ENCODE measurements at regions not wholly inside any gene's neighbourhood (a gene's known extent, or its start where the extent isn't known, plus 50 kb on each side); places are given as distances from the start of the nearest gene placed in this dataset.

DNA sequence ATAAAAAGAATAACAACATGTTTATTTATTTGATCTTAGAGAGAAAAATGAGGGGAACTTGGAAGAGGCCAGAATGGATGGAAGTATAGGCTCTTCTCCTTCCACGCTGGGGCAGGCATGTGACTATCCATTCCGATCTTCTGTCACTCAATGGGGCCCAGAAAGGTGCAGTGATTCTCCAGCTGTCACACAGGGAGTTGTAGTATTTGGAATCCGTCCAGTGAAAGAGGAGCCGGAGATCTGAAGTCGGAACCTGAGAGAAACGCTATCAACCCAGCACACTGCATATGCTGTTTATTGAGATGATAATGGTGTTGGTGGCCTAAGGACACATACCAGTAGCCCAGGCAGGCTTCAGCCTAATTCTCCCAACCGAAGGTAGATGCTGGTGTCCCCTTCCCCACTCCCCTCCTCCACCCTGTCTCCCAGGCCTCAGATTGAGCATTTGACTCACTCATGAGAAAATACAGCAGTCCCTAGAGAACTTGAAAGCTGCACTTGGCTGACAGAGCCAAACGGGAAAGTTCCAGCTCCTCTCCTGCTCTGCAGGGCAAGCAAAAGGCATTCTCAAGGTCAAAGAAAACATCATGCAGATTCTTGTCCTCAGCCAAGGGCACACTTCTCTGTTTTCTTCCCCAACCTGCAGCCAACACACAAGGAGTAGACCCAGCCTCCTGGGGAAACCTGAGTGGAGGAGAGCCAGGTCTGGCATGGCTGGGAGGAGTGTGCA lies 100.4 kb downstream of the IRF2BPL start:
- DNase-seq (ENCODE audit: low read depth in 4 of 4, low spot score in 1 of 4) = no peak

DNA sequence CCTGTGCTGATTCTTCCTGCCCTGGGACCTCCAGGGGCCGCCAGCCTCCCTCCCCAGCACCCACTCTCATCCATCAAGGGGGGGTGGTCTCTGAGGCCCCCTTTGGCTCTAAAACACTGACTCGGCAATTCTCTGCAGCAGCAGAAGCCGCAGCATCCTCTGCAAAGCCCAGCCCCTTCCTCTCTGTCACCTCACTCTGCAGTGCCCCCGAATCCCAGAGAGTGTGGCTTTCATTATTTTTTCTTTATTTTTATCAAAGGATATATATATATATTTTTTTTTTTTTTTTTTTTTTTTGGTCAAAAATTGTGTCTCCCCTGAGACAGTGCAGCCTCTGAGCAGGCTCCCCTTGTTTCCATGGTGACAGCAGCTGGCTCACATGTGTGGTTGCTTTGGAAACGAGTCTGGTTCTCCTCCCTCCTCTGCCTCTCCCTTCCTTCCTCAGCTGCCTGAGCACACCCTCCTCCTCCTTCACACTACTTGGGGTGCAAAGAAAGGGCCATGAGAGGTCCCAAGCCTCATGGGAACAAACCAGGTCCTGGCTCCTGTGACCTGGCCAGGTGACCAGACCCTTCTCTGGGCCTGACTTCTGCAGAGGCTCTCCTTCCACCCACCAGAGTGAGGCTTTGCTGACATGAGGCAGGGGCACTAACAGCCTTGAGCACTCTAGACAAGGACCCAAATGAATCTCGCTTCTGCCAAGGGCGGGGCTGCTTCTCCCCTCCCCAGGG lies 100.5 kb downstream of the LRRC74A start:
- DNase-seq (ENCODE audit: low read depth in 4 of 4, low spot score in 1 of 4) = peak in 1 of 4 experiments; percentile 30

DNA sequence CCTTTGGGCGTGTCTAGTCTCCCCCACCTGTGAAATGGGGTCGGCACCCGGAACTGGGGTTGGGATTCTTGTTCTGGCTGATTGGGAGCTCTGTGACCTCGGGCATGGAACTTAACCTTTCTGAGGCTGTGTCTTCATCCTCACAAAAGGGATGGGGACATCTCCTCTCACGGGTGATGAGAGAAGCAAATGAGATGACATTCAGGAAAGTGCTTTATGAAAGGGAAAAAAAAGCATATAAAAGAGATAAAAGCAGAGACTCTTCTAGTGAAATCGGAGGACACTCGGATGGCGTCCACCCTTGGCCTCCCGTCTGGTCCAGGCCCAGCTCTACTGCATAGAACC lies 98.9 kb downstream of the LRRC74A start:
- DNase-seq (ENCODE audit: low read depth in 4 of 4, low spot score in 1 of 4) = no peak

DNA sequence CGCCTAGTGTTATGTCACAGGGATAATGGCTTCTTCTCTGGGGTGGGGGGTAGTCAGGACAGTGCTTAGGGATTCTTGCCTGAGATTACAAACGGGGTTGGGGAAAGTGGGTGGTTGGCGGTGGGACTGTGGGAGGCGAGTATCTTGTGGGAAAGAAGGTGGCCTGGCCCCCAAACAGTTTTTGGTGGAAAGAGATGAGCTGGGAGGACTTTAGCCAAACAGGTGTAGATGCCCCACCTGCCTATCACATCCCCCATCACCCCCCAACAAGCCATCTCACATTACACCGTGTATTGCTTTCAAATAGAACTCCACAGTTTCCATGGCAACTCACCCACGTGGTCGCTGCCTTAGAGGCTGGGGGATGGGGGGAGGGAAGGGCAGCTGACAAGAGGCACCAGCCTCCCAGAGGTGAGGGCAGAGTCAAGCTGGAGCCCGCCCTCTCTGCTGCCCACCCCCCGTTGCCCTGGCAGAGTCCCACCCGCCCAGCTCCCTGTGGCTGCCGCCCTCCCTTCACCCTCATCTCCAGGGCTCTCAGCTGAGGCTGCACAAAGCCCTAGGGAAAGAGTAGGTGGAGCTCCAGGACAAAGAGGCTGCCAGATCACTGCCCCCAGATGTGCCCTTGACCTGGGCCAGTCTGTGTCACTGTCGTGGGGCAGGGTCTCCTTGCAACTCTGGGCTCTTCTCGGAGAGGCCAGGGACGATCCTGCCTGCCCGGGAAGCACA lies 98.3 kb downstream of the LRRC74A start:
- DNase-seq (ENCODE audit: low read depth in 4 of 4, low spot score in 1 of 4) = no peak

DNA sequence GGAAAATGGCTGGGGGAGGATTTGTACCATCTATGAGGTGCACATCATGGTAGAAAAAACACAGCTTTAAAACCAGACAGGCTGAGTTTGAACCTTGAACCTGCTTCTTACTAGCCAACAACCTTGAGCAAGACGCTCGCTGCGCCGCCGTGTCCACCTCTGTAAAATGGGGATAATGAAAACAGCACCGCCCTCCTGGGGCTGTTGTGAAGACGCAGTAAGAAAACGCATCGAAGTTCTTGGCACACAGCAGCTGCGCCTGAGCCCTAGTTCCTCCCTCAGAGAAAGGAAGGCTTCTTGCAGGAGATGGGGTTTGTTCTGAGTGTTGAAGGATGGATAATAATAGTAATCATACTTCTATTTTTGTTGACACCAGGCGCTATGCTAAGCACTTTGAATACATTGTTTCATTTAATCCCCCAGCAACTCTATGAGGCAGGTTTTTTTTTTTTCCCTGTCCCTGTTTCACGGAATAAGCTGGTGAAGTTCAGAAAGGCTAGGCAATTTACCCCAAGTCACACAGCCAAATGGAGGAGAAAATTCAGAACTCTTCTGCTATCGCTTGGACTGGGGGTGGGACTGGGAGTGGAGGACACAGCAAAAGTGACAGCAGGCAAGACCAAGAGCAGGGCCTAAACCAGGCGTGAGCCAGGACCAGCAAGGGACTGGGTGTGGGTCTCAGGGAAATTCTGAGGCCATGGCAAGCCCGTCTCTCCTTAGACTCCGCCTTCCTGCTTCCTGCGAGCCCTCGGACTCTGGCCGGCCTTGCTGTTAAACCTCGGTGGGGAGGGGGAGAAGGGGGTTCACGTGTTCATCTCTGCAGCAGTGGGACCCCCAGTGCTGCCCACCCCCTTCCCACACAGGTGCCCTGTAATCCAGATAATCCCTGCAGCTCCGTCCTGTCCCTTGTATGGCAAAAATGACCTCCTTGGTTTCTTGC lies 97.5 kb downstream of the LRRC74A start:
- DNase-seq (ENCODE audit: low read depth in 4 of 4, low spot score in 1 of 4) = no peak

DNA sequence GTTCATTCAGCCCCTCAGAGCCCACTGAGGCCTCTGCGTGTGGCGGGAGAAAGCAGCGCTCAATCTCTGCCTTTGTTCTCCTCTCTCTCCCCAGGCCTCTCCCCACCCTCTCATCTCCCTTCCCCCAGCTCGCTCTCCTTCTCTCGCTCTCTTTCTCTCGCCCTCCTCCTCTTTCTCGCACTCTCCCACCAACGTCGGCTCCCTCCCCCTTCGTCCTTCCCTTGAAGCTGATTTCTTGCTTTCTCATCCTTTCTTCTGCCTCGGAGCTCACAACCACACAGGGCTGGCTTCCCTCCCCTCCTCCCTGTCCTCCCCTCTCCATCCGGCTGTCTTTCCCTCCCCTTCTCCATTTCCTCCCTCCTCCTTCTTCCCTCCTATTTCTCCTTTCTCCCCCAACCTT lies 96.4 kb downstream of the LRRC74A start:
- DNase-seq (ENCODE audit: low read depth in 4 of 4, low spot score in 1 of 4) = no peak

DNA sequence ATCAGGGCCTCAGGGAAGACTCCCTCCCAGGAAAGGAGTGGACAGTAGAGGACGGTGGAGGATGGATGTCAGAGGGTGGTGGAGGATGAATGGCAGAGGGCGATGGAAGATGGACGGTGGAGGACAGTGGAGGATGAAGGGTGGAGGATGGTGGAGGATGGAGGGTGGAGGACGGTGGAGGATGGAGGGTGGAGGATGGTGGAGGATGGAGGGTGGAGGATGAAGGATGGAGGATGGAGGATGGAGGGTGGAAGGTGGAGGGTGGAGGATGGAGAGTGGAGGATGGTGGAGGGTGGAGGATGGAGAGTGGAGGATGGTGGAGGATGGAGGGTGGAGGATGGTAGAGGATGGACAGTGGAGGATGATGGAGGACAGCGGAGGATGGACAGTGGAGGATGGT lies 95.9 kb downstream of the LRRC74A start:
- DNase-seq (ENCODE audit: low read depth in 4 of 4, low spot score in 1 of 4) = no peak

DNA sequence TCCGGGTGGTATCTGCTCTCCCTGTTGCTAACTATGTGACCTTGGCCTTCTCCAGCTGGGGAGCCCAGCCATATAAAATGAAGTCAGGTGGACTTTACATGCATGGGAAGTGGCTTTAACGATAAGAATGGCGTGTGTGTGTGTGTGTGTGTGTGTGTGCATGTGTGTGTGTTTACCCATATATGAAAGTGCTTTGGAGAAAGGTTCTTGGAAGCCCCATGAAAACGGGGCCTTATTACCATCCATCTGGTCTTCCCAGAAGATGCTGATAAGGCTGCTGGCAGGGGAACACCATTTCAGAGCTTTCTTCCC lies 94.8 kb downstream of the LRRC74A start:
- no peak for DNase-seq (ENCODE audit: low read depth in 4 of 4, low spot score in 1 of 4)

DNA sequence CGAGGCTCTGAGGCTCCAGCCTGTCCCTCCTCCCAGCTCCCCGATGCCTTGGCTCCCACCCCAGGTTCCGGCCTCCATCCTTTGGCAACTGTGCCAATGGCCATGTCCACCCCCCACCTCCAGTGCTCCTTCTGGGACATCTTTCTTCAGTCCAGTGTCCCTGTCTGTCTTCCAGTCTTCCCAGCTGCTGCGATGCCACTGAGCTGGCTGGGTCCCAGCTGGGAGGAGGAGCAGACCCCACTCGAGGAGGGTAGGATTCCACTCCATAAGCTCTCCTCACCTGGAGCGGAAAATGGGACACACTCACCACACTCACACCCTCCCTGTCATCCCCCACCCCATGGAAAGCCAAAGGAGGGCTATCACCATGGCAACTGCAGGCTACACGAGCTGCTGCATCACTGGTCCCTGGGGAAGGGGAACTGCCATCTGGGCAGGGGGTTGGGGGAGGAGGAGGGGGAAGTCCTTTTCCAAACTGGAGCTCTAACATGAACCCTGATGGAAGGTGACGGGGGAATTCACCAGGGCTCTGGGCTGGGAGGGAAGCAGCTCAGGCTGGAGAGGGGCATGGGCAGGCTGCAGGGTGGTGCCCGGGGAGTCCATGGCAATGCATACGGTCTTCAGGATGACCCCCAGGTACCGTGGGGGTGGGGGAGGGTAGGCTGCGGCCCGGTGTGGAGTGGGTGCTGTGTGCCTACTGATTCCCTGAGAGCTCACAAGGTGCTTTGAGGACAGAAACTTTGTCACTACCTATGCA lies 94.3 kb downstream of the LRRC74A start:
- DNase-seq (ENCODE audit: low read depth in 4 of 4, low spot score in 1 of 4) = no peak

DNA sequence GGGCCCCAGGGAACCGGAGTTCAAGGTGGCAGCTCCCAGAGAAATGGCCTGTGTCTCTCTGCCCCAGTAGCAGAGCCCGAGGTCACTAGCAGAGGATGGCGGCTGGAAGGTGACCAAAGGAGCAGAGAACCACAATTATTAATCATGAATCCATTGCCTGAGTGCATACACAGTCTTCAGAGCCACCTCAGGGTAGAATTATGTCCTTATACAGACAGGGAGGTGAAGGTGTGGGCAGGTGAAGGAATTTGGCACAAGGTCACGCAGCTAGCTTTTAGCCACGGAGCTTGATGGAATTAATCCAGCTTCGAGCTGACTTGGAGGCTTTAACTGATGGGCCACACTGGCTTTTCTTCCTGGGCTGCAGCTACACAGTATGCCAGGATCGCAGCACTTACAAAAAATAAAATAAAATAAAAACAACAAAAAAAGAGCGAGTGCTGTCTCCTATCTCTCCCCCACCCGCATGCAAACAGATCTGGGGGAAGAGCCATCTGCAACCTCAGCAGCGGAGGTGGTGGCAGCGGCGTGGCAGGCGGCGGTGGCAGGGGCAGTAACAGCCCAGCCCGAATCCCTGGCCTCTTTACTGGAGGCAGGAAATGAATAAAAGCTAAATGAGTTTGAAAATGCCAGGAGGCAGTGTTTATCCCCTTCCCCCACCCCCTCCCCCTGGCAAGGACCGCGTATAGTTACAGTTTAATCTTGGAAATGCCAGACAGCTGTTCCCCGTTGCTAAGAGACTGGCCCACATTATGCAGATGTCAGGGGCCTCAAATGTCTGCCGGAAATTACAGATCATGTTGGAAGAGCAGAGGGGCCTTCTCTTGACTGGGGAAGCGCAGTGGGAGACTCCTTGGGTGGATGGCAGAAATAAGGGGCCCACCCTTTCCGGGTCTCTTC lies 93.5 kb downstream of the LRRC74A start:
- no peak for DNase-seq (ENCODE audit: low read depth in 4 of 4, low spot score in 1 of 4)

Measured in stimulated activated CD4-positive, alpha-beta T cell treated with anti-CD3 and anti-CD28 coated beads, Interleukin-1b, Interleukin-23, amount 100 ng/mL, for 24 hours (primary cell).